Activated T-helper 1 cell treated with anti-CD3 and anti-CD28 coated beads, Interleukin-12 subunit alpha, Interleukin-12 subunit beta, Interleukin-2, Interleukin-4 antibody, amounts not matched to agents 30 ng/mL and 10 ng/mL and 1 ng/mL, durations not matched to agents 14 hours and 24 hours and 36 hours (primary cell): ENCODE measurements at regions not wholly inside any gene's neighbourhood (a gene's known extent, or its start where the extent isn't known, plus 50 kb on each side); places are given as distances from the start of the nearest gene placed in this dataset.

Experiments
- DNase-seq: peaks from one replicate; pipeline ENCODE4 v3.0.0; 2021; ENCODE audit warnings: low spot score
- H3K27ac Mint-ChIP-seq: one replicate; pipeline ENCODE4 v1.8.0; 2021; ENCODE audit warnings: mild to moderate bottlenecking, mixed read lengths
- H3K27me3 Mint-ChIP-seq: one replicate; pipeline ENCODE4 v1.8.0; 2022; ENCODE audit warnings: mild to moderate bottlenecking, moderate library complexity, mixed read lengths; ENCODE audit not compliant: insufficient read depth
- H3K36me3 Mint-ChIP-seq: one replicate; pipeline ENCODE4 v1.8.0; 2021; ENCODE audit warnings: low read depth, mixed read lengths
- H3K4me1 Mint-ChIP-seq: one replicate; pipeline ENCODE4 v1.8.0; 2021; ENCODE audit warnings: low read depth, mixed read lengths
- H3K4me3 Mint-ChIP-seq: one replicate; pipeline ENCODE4 v1.8.0; 2021; ENCODE audit warnings: mild to moderate bottlenecking, moderate library complexity, mixed read lengths
- H3K9me3 Mint-ChIP-seq: one replicate; pipeline ENCODE4 v1.8.0; 2021; ENCODE audit warnings: mixed read lengths
- intact Hi-C: fragments of 100-400 bp; cut with micrococcal nuclease; formaldehyde crosslinking; loops from one replicate; pipeline ENCODE4 v1.15.1; 2024

DNA sequence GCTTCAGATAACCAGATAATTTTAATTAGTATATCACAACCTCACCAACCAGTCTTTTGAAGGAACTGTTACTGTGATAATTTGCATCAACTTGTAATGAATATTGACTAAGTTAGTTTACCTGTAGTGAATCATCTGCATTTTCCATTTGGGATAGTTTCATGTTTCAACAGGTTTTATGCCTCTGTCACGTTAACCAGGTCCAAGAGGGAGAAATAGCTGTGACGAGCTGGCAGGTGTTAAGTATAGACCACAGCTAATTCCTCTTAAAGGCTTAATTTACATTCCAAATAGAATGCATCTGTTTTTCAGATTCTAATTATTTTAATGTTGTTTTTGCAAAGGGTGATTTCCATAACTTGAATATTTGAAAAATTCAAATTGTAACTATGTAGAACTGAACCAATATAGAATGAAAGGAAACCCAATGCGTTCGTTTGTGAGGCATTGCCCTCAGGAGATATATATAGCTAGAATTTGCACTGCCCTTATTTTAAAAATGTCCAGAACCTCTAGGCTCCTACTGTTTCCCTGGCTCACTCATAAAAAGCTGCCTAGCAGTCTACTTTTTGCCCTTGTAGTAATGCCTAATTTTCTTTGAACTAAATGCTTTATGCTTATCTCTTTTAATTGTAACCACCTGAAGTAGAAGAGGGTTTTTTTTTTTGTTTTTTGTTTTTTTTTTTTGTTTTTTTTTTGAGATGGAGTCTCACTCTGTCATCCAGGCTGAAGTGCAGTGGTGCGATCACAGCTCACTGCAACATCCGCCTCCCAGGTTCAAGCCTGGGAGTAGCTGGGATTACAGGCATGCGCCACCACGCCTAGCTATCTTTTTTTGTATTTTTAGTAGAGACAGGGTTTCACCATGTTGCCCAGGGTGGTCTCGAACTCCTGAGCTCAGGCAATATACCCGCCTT, 270.5 kb downstream of the SMARCA2 start:
- Mint-ChIP-seq H3K36me3 (no peaks in the 10 kb centered on the region), H3K4me3 (no peak overlapping the region), H3K27me3 (no peaks in the 10 kb centered on the region), H3K27ac (no peak overlapping the region), H3K4me1 (no peaks in the 10 kb centered on the region), H3K9me3 (no peaks in the 10 kb centered on the region)
- no peak for DNase-seq
- intact Hi-C loops: no loop called here

DNA sequence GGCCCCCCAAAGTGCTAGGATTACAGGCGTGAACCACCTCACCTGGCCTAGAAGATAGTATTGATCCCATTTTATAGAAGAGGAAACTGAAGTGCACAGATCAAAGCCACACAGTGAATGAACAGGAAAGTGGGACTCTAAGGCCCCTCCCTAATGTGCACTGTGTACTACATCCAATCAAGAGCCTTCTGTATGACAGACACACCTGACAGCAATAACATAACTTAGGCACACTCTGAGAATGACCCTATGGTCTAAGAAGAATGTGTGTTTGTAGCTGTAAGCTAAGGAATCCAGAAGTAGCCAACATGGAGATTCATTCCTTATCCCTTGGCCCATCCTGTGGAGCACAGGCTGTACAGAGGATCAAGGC, 271.2 kb downstream of the SMARCA2 start:
- H3K4me1 Mint-ChIP-seq: no peaks in the 10 kb centered on the region
- no peaks in the 10 kb centered on the region for H3K9me3 Mint-ChIP-seq
- no peak overlapping the region for H3K4me3 Mint-ChIP-seq
- no peaks in the 10 kb centered on the region for H3K36me3 Mint-ChIP-seq
- no peak for DNase-seq
- no peak overlapping the region for H3K27ac Mint-ChIP-seq
- intact Hi-C loops: no loop called here
- H3K27me3 Mint-ChIP-seq: no peaks in the 10 kb centered on the region

DNA sequence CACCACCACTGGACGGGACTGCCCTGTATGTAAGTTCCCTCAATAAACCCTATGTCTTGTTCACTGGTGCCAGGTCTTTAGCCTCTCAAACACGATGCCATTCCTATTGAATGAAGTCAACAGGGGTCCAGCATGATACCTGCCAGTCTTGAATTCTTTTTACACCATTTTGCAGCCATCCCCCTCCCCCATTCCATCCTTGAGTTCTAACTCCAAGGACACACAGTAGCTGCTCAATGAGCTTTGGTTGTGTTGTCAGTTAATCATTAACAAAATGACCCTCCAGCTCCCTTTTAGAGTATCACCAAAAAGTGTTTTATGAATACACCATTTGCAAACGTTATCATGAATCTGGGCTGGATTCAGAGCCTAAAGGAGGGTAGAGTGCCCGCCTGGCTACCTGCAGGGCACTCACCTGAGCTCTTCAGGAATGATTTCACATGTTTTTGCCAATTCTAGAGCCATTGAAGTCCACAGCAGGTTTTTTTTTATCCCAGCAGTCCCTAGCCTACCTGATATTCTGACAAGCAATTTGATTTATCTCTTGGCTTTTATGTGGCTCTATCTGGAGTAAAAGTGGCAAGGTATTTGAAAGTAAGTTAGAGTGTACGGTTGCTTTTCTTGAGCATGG, 271.8 kb downstream of the SMARCA2 start:
- peaks cover 6% of the 10 kb centered on the region for H3K27me3 Mint-ChIP-seq

DNA sequence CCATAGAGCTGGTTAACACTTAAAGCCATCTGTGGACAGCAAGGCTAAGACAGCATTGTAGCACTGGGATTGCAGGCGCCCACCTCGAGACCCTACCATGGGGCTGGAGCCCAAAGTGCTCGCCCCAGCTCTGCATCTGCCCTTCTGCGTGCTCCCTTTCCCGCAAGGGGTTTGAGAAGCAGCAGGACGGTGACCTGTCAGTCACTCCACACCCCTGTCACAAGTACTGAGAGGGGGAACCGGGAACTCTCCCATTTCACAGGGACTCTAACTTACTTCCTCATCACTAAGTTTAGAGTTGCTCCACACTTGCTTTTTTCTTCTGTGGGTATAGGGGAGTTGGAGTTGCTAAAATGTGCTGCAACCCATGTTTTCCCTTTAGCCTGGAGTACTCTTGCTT, 273.2 kb downstream of the SMARCA2 start:
- Mint-ChIP-seq H3K27ac (no peak overlapping the region), H3K4me3 (no peak overlapping the region), H3K27me3 (peaks cover 6% of the 10 kb centered on the region), H3K9me3 (no peaks in the 10 kb centered on the region), H3K4me1 (no peaks in the 10 kb centered on the region), H3K36me3 (no peaks in the 10 kb centered on the region)
- no peak for DNase-seq
- intact Hi-C loops: no loop called here

More for the DNA sequence above, 271.8 kb downstream of the SMARCA2 start:
- H3K36me3 Mint-ChIP-seq: no peaks in the 10 kb centered on the region
- no peaks in the 10 kb centered on the region for H3K4me1 Mint-ChIP-seq
- DNase-seq: no peak
- intact Hi-C loops: no loop called here
- no peak overlapping the region for H3K27ac Mint-ChIP-seq
- no peaks in the 10 kb centered on the region for H3K9me3 Mint-ChIP-seq
- H3K4me3 Mint-ChIP-seq: no peak overlapping the region

DNA sequence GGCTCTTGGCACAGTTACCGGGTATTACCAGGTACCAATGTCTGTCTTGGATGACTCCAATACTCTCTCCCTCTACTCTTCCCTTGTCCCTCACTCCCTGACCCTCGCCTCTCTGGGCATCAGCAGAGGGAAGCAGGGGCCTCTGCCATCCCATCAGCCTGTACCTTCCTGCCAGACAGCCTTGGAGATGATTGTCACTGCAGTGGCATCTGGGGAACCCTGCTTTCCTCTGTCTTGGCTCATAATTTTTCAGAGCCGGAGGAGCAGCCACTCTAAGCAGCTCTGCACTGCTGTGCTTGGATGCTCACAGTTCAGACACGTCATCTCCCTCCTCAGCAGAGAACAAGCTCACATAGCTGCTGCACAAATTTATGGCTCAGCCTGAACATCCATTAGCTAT, 274.1 kb downstream of the SMARCA2 start:
- H3K4me1 Mint-ChIP-seq: no peaks in the 10 kb centered on the region
- intact Hi-C loops: no loop called here
- no peaks in the 10 kb centered on the region for H3K9me3 Mint-ChIP-seq
- H3K27me3 Mint-ChIP-seq: peaks cover 6% of the 10 kb centered on the region
- no peak overlapping the region for H3K27ac Mint-ChIP-seq
- H3K36me3 Mint-ChIP-seq: no peaks in the 10 kb centered on the region
- DNase-seq: no peak
- no peak overlapping the region for H3K4me3 Mint-ChIP-seq

DNA sequence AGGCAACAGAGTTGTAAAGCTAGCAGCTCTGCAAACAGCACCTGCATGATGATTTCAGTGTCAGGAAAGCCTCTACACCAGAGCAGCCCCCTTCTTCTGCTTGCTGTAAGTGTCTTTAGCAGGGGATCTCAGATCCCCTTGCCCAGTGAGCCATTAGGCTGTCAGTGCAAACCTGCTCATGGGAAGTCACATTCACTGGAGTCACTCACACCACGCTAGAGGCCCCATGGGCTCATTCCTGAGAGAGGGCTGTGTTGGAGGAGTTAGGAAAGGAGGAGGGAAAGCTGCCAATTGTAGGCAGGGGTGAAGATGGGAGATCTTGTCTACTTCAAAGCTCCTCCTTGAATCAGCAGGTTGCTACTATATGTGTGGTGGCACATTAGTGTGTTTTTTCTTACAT, 275.2 kb downstream of the SMARCA2 start:
- no peak overlapping the region for H3K27ac Mint-ChIP-seq
- intact Hi-C loops: no loop called here
- H3K27me3 Mint-ChIP-seq: peaks cover 6% of the 10 kb centered on the region
- H3K9me3 Mint-ChIP-seq: no peaks in the 10 kb centered on the region
- no peak for DNase-seq
- H3K4me1 Mint-ChIP-seq: no peaks in the 10 kb centered on the region
- H3K4me3 Mint-ChIP-seq: no peak overlapping the region
- no peaks in the 10 kb centered on the region for H3K36me3 Mint-ChIP-seq

DNA sequence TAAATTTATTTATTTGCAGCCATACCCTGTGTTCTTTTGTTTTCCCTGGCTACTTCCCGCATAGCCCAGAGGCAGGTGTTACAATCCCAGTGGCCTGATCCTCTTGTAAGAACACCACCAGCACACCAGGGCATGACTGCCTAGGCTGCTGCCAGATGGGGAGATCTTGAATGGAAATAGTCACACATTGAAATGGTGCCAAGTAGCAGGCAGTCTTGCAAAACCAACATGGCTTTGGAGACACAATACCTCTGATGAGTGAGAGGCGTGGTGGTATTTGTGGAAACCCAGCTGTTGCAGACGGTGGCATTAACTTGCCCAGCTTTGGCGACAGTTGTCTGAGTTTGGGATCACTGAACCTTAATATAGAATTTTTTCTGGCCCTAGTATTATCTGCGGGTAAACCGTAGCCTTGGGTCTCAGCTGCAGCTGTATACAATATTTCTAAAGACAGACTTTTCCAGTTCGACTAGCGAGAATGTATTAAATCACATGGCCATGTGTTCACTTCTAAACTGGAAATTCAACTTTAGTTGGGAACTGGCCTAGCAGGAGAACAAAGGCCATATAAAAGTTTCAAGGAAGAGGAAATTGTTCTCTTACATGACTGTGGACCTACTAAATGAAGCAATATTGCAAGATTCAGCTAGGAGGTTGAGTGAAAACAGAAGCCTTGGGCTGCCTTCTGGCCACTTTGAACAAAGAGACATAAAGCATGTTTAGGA, 277.0 kb downstream of the SMARCA2 start:
- Mint-ChIP-seq H3K27me3 (peaks cover 6% of the 10 kb centered on the region), H3K4me1 (no peaks in the 10 kb centered on the region), H3K4me3 (no peak overlapping the region), H3K27ac (no peak overlapping the region), H3K36me3 (no peaks in the 10 kb centered on the region), H3K9me3 (no peaks in the 10 kb centered on the region)
- no peak for DNase-seq
- intact Hi-C loops: no loop called here

DNA sequence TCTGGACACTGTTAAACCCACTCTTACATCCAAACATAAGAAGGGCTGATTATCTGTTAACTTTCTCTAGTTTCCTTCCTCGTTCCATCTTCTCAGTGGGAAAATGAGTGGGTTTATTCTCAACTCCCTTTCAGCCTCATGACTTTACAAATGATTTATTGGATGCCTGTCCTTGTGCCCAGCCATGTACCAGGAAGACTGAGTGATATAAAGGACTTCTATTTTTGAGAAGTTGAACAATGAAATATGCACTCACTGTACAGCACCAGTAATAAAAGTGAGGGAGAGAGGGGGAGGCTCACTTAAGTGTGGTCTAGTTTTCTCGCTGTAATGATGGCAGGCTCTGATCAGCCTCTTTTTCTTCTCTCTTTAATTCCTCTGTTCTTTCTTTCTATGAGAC, 277.6 kb downstream of the SMARCA2 start:
- Mint-ChIP-seq H3K36me3 (no peaks in the 10 kb centered on the region), H3K27ac (no peak overlapping the region), H3K9me3 (no peaks in the 10 kb centered on the region), H3K4me3 (no peak overlapping the region), H3K27me3 (peaks cover 6% of the 10 kb centered on the region), H3K4me1 (no peaks in the 10 kb centered on the region)
- DNase-seq: no peak
- intact Hi-C loops: no loop called here

DNA sequence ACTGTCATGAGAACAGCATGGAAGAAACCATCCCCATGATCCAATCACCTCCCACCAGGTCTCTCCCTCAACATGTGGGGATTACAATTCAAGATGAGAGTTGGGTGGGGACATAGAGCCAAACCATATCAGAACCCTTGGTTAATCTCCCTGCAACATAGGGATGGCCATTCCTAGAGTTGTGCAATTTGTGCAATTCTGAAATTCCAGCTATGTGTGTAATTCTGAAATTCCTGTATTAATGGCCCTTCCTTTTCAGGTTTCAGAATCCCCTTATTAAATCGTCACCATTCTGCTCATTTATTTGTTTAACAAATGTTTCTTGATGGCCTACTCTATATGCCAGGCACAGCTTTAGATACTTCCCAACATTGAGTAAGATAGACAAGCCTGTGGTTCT, 282.6 kb downstream of the SMARCA2 start:
- no peak overlapping the region for H3K27ac Mint-ChIP-seq
- intact Hi-C loops: no loop called here
- peaks cover 2% of the 10 kb centered on the region for H3K27me3 Mint-ChIP-seq
- H3K36me3 Mint-ChIP-seq: no peaks in the 10 kb centered on the region
- DNase-seq: no peak
- peaks cover 7% of the 10 kb centered on the region for H3K9me3 Mint-ChIP-seq
- no peak overlapping the region for H3K4me3 Mint-ChIP-seq
- H3K4me1 Mint-ChIP-seq: no peaks in the 10 kb centered on the region

DNA sequence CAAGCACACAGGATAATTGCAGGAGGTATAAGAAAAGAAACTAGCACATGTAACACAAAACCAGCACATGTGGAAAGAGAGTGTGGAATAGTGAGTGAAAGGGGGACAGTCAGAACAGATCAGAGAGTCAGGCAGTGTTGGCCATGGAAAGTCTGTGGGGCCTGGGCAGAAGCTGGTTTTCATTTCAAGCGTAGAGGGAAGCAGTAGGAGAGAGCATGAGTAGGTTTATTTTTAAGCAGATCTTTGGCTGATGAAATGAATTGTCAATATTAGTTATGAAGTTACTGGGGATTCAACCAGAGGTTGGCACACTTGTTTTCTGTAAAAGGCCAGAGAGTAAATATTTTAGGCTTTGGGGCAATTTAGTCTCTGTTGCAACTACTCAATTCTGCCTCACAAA, 283.1 kb downstream of the SMARCA2 start:
- intact Hi-C loops: no loop called here
- no peaks in the 10 kb centered on the region for H3K36me3 Mint-ChIP-seq
- H3K4me3 Mint-ChIP-seq: no peak overlapping the region
- H3K9me3 Mint-ChIP-seq: peaks cover 7% of the 10 kb centered on the region
- no peak overlapping the region for H3K27ac Mint-ChIP-seq
- H3K4me1 Mint-ChIP-seq: no peaks in the 10 kb centered on the region
- DNase-seq: no peak
- H3K27me3 Mint-ChIP-seq: peaks cover 2% of the 10 kb centered on the region

DNA sequence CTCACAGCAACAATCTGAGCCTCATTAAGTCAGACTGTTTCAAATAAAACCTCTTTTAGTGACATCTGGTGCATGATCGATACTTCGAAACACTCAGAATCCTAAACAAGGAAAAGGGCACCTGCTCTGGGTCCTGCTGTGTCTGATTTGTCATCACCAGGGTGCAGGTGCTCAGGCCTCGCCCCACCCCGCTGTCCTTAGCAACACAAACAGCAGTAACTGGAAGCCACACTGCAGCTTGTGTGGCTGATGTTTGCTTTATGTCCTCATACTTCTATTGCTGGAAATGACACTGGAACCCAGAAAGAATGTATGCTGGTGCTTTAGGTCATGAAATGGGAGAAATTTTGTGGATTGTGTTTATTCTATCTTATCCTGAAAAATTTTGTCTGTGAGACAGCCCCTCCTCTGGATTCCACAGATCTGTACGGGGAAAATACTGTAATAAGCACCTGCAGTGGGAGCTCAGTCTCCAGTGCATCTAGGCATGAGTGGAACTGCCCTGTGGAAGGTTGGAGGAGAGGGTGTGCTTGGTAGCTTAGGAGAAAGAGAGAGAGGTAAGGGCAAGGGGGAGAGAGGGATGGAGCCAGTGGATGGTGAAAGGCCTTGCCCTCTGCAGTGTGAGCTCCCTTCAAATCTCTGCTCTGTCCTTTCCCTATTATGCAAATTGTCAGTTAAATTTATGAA, 284.2 kb downstream of the SMARCA2 start:
- no peak overlapping the region for H3K4me3 Mint-ChIP-seq
- DNase-seq: no peak
- H3K27ac Mint-ChIP-seq: no peak overlapping the region
- H3K9me3 Mint-ChIP-seq: peaks cover 7% of the 10 kb centered on the region
- H3K27me3 Mint-ChIP-seq: peaks cover 2% of the 10 kb centered on the region
- H3K4me1 Mint-ChIP-seq: no peaks in the 10 kb centered on the region
- no peaks in the 10 kb centered on the region for H3K36me3 Mint-ChIP-seq
- intact Hi-C loops: no loop called here

DNA sequence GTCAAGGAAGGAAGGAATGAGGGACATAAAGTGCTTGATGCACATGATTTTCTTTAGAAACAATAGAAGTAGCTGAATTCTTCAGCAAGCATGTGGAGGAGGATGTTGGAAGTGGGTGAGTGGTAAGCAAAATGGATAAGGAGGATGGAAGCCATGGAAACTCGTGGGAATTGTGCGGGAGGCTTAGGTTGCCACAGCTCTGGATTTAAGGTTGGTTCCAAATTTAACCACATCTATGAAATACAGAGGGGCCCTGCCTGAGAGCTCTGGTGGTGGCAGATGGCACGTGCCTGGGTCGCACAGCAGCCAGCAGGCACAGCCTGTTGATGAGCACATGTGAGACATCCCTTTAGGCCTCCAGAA, 284.7 kb downstream of the SMARCA2 start:
- Mint-ChIP-seq H3K27ac (no peak overlapping the region), H3K4me1 (no peaks in the 10 kb centered on the region), H3K27me3 (peaks cover 2% of the 10 kb centered on the region), H3K4me3 (no peak overlapping the region), H3K36me3 (no peaks in the 10 kb centered on the region), H3K9me3 (peaks cover 7% of the 10 kb centered on the region)
- intact Hi-C loops: no loop called here
- DNase-seq: no peak

DNA sequence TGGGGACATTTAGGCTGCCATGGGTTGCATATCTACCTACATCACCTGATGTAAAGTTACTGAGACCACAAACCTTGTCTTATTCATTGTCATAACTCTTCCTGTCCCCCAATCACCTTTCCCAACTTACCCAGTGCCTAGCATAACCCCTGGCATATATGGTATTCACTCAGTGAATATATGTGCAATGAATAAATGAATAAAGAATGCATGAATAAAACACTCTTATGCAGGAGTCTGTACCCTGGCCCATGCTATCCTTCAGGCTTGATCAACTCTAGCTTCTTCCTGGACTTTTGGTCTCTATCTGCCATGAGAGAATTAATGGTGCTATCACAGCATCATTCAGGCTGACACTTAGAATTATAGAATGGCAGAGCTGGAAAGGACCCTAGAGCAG, 285.2 kb downstream of the SMARCA2 start:
- H3K4me3 Mint-ChIP-seq: no peak overlapping the region
- intact Hi-C loops: no loop called here
- no peak overlapping the region for H3K27ac Mint-ChIP-seq
- H3K4me1 Mint-ChIP-seq: no peaks in the 10 kb centered on the region
- peaks cover 2% of the 10 kb centered on the region for H3K27me3 Mint-ChIP-seq
- no peak for DNase-seq
- peaks cover 7% of the 10 kb centered on the region for H3K9me3 Mint-ChIP-seq
- no peaks in the 10 kb centered on the region for H3K36me3 Mint-ChIP-seq
